ENCODE measurements at regions not wholly inside any gene's neighbourhood (a gene's known extent, or its start where the extent isn't known, plus 50 kb on each side); places are given as distances from the start of the nearest gene placed in this dataset.

- Histone ChIP-seq H3K9me3 (ENCODE audit: control insufficient read depth in 5 of 5, low read length in 5 of 5) (peaks cover 0 to 6% (median 0%) of the 10 kb centered on the region in 5 donors), H3K4me3 (ENCODE audit: low read depth in 1 of 5, low read length in 5 of 5) (no peak overlapping the region)
These were observed 148.1 kb downstream of the PPARGC1A start for GRCh38 chr4:23741681-23742191.

DNA sequence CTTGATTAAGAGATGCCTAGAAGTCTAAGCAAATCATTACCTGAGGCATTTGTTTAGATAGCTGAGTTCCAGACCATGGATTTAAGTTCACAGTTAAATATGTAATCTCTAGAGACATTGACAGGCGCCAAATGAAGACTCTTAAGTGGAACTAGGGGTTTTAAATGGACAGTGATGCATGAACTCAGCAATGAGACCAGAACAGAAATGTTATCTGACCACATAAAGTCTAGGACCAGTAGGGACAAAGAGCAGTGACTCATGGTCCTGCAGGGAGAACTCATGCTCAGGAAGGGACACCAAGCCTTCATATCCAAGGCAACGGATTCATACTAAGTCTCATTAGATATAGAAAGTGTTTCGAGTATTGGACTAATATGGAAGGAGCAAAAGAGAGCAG is 152.3 kb downstream of the PPARGC1A start:
- no peaks in the 10 kb centered on the region for H3K36me3 ChIP-seq (ENCODE audit: control insufficient read depth in 5 of 5, insufficient read depth in 5 of 5, low read length in 5 of 5)
- no peak overlapping the region for H3K27ac ChIP-seq (ENCODE audit: low read depth, low read length)
- no peak overlapping the region for H3K4me3 ChIP-seq (ENCODE audit: low read depth in 1 of 5, low read length in 5 of 5)
- no peaks in the 10 kb centered on the region for H3K9me3 ChIP-seq (ENCODE audit: control insufficient read depth in 5 of 5, low read length in 5 of 5)
- no peak overlapping the region for H3K9ac ChIP-seq (ENCODE audit: low read length in 5 of 5)
- H3K27me3 ChIP-seq (ENCODE audit: control insufficient read depth in 5 of 5, insufficient read depth in 4 of 5, low read length in 5 of 5) = no peaks in the 10 kb centered on the region
- H3K4me1 ChIP-seq (ENCODE audit: control insufficient read depth in 5 of 5, insufficient read depth in 5 of 5, low read length in 5 of 5) = no peaks in the 10 kb centered on the region

More at GRCh38 chr4:23741681-23742191, 148.1 kb downstream of the PPARGC1A start:
- no peaks in the 10 kb centered on the region for H3K27me3 ChIP-seq (ENCODE audit: control insufficient read depth in 5 of 5, insufficient read depth in 4 of 5, low read length in 5 of 5)
- no peak overlapping the region for H3K27ac ChIP-seq (ENCODE audit: low read depth, low read length)
- H3K36me3 ChIP-seq (ENCODE audit: control insufficient read depth in 5 of 5, insufficient read depth in 5 of 5, low read length in 5 of 5) = no peaks in the 10 kb centered on the region
- H3K4me1 ChIP-seq (ENCODE audit: control insufficient read depth in 5 of 5, insufficient read depth in 5 of 5, low read length in 5 of 5) = no peaks in the 10 kb centered on the region
- H3K9ac ChIP-seq (ENCODE audit: low read length in 5 of 5) = no peak overlapping the region

DNA sequence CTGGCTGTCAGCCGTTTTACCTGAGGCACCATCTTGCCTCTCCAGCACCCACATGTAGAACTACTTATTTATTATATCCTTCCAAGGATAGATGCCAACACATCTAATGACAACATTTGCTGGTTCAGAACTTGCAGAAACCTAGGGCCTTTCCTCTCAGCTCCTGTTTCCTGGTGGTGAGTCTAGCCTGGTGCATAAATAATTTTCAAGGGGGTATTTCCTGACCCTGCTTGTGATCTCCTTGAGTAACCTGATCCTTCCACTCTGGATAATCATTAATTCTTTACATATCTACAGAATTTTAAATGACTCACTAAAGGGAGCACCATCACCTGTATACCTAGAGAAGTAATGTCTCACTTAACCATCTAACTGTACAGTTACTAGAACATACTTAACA is 153.4 kb downstream of the PPARGC1A start:
- Histone ChIP-seq H3K4me3 (ENCODE audit: low read depth in 1 of 5, low read length in 5 of 5) (no peak overlapping the region), H3K4me1 (ENCODE audit: control insufficient read depth in 5 of 5, insufficient read depth in 5 of 5, low read length in 5 of 5) (no peaks in the 10 kb centered on the region), H3K36me3 (ENCODE audit: control insufficient read depth in 5 of 5, insufficient read depth in 5 of 5, low read length in 5 of 5) (no peaks in the 10 kb centered on the region), H3K9ac (ENCODE audit: low read length in 5 of 5) (no peak overlapping the region), H3K27ac (ENCODE audit: low read depth, low read length) (no peak overlapping the region), H3K27me3 (ENCODE audit: control insufficient read depth in 5 of 5, insufficient read depth in 4 of 5, low read length in 5 of 5) (no peaks in the 10 kb centered on the region), H3K9me3 (ENCODE audit: control insufficient read depth in 5 of 5, low read length in 5 of 5) (no peaks in the 10 kb centered on the region)

- Histone ChIP-seq H3K27ac (ENCODE audit: low read depth, low read length) (no peak overlapping the region), H3K9me3 (ENCODE audit: control insufficient read depth in 5 of 5, low read length in 5 of 5) (no peaks in the 10 kb centered on the region), H3K36me3 (ENCODE audit: control insufficient read depth in 5 of 5, insufficient read depth in 5 of 5, low read length in 5 of 5) (no peaks in the 10 kb centered on the region)
These were observed 155.8 kb downstream of the PPARGC1A start for GRCh38 chr4:23734000-23734399.

GRCh38 chr4:23733476-23733875 is 156.4 kb downstream of the PPARGC1A start:
- Histone ChIP-seq H3K9ac (ENCODE audit: low read length in 5 of 5) (no peak overlapping the region), H3K9me3 (ENCODE audit: control insufficient read depth in 5 of 5, low read length in 5 of 5) (no peaks in the 10 kb centered on the region), H3K27ac (ENCODE audit: low read depth, low read length) (no peak overlapping the region), H3K27me3 (ENCODE audit: control insufficient read depth in 5 of 5, insufficient read depth in 4 of 5, low read length in 5 of 5) (no peaks in the 10 kb centered on the region), H3K4me3 (ENCODE audit: low read depth in 1 of 5, low read length in 5 of 5) (no peak overlapping the region), H3K36me3 (ENCODE audit: control insufficient read depth in 5 of 5, insufficient read depth in 5 of 5, low read length in 5 of 5) (no peaks in the 10 kb centered on the region), H3K4me1 (ENCODE audit: control insufficient read depth in 5 of 5, insufficient read depth in 5 of 5, low read length in 5 of 5) (no peaks in the 10 kb centered on the region)

More at GRCh38 chr4:23734000-23734399, 155.8 kb downstream of the PPARGC1A start:
- Histone ChIP-seq H3K9ac (ENCODE audit: low read length in 5 of 5) (no peak overlapping the region), H3K4me1 (ENCODE audit: control insufficient read depth in 5 of 5, insufficient read depth in 5 of 5, low read length in 5 of 5) (no peaks in the 10 kb centered on the region), H3K27me3 (ENCODE audit: control insufficient read depth in 5 of 5, insufficient read depth in 4 of 5, low read length in 5 of 5) (no peaks in the 10 kb centered on the region), H3K4me3 (ENCODE audit: low read depth in 1 of 5, low read length in 5 of 5) (no peak overlapping the region)

GRCh38 chr4:23730998-23731397 is 158.8 kb downstream of the PPARGC1A start:
- Histone ChIP-seq H3K27ac (ENCODE audit: low read depth, low read length) (no peak overlapping the region), H3K27me3 (ENCODE audit: control insufficient read depth in 5 of 5, insufficient read depth in 4 of 5, low read length in 5 of 5) (no peaks in the 10 kb centered on the region), H3K36me3 (ENCODE audit: control insufficient read depth in 5 of 5, insufficient read depth in 5 of 5, low read length in 5 of 5) (no peaks in the 10 kb centered on the region), H3K4me3 (ENCODE audit: low read depth in 1 of 5, low read length in 5 of 5) (no peak overlapping the region), H3K9ac (ENCODE audit: low read length in 5 of 5) (no peak overlapping the region), H3K9me3 (ENCODE audit: control insufficient read depth in 5 of 5, low read length in 5 of 5) (no peaks in the 10 kb centered on the region), H3K4me1 (ENCODE audit: control insufficient read depth in 5 of 5, insufficient read depth in 5 of 5, low read length in 5 of 5) (no peaks in the 10 kb centered on the region)

- Histone ChIP-seq H3K9me3 (ENCODE audit: control insufficient read depth in 5 of 5, low read length in 5 of 5) (no peaks in the 10 kb centered on the region), H3K9ac (ENCODE audit: low read length in 5 of 5) (no peak overlapping the region), H3K27me3 (ENCODE audit: control insufficient read depth in 5 of 5, insufficient read depth in 4 of 5, low read length in 5 of 5) (no peaks in the 10 kb centered on the region), H3K27ac (ENCODE audit: low read depth, low read length) (no peak overlapping the region), H3K36me3 (ENCODE audit: control insufficient read depth in 5 of 5, insufficient read depth in 5 of 5, low read length in 5 of 5) (no peaks in the 10 kb centered on the region), H3K4me1 (ENCODE audit: control insufficient read depth in 5 of 5, insufficient read depth in 5 of 5, low read length in 5 of 5) (no peaks in the 10 kb centered on the region), H3K4me3 (ENCODE audit: low read depth in 1 of 5, low read length in 5 of 5) (no peak overlapping the region)
These were observed 160.9 kb downstream of the PPARGC1A start for GRCh38 chr4:23728971-23729370.

DNA sequence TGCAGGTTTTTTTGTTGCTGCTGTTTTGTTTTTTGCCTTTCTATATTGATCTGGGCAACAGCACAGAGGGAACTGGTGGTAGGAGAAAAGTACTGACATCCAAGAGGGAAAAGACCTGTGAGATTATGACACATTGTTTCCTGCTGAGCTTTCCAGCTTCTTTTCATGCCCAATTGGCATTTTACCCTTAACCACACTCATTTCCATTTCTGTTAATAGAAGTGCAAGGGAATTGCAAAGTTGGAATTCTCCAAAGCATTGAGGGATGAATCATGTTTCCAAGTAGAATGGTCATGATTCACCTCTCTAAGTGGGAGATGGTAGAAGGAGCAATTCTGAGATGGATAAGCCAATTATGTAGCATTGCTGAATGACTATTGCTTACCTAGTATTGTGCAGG is 161.5 kb downstream of the PPARGC1A start:
- no peak overlapping the region for H3K27ac ChIP-seq (ENCODE audit: low read depth, low read length)
- no peak overlapping the region for H3K9ac ChIP-seq (ENCODE audit: low read length in 5 of 5)
- H3K9me3 ChIP-seq (ENCODE audit: control insufficient read depth in 5 of 5, low read length in 5 of 5) = no peaks in the 10 kb centered on the region
- no peaks in the 10 kb centered on the region for H3K27me3 ChIP-seq (ENCODE audit: control insufficient read depth in 5 of 5, insufficient read depth in 4 of 5, low read length in 5 of 5)
- H3K4me3 ChIP-seq (ENCODE audit: low read depth in 1 of 5, low read length in 5 of 5) = no peak overlapping the region
- H3K4me1 ChIP-seq (ENCODE audit: control insufficient read depth in 5 of 5, insufficient read depth in 5 of 5, low read length in 5 of 5) = no peaks in the 10 kb centered on the region
- no peaks in the 10 kb centered on the region for H3K36me3 ChIP-seq (ENCODE audit: control insufficient read depth in 5 of 5, insufficient read depth in 5 of 5, low read length in 5 of 5)

DNA sequence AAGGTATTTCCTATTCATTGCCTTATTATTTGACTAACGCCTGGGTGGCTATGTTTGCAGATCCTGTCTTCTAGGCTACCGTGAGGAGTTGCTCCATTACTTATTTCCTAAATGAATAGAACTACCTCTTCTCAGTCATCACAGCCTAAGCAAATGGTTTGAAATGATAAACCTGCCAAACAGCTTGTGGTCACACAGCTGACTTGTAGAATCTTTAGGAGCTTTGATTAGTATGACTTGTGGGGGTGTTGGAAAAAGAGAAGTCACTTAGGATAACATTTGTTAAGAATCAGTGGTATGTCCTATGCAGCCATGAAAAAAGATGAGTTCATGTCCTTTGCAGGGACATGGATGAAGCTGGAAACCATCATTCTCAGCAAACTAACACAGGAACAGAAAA is 169.3 kb downstream of the PPARGC1A start:
- Histone ChIP-seq H3K36me3 (ENCODE audit: control insufficient read depth in 5 of 5, insufficient read depth in 5 of 5, low read length in 5 of 5) (no peaks in the 10 kb centered on the region), H3K27ac (ENCODE audit: low read depth, low read length) (no peak overlapping the region), H3K4me1 (ENCODE audit: control insufficient read depth in 5 of 5, insufficient read depth in 5 of 5, low read length in 5 of 5) (no peaks in the 10 kb centered on the region), H3K4me3 (ENCODE audit: low read depth in 1 of 5, low read length in 5 of 5) (no peak overlapping the region), H3K9me3 (ENCODE audit: control insufficient read depth in 5 of 5, low read length in 5 of 5) (no peaks in the 10 kb centered on the region), H3K27me3 (ENCODE audit: control insufficient read depth in 5 of 5, insufficient read depth in 4 of 5, low read length in 5 of 5) (no peaks in the 10 kb centered on the region), H3K9ac (ENCODE audit: low read length in 5 of 5) (no peak overlapping the region)

GRCh38 chr4:23718435-23718834 is 171.4 kb downstream of the PPARGC1A start:
- Histone ChIP-seq H3K27me3 (ENCODE audit: control insufficient read depth in 5 of 5, insufficient read depth in 4 of 5, low read length in 5 of 5) (no peaks in the 10 kb centered on the region), H3K4me1 (ENCODE audit: control insufficient read depth in 5 of 5, insufficient read depth in 5 of 5, low read length in 5 of 5) (no peaks in the 10 kb centered on the region), H3K27ac (ENCODE audit: low read depth, low read length) (no peak overlapping the region), H3K36me3 (ENCODE audit: control insufficient read depth in 5 of 5, insufficient read depth in 5 of 5, low read length in 5 of 5) (no peaks in the 10 kb centered on the region), H3K9me3 (ENCODE audit: control insufficient read depth in 5 of 5, low read length in 5 of 5) (no peaks in the 10 kb centered on the region), H3K9ac (ENCODE audit: low read length in 5 of 5) (no peak overlapping the region), H3K4me3 (ENCODE audit: low read depth in 1 of 5, low read length in 5 of 5) (no peak overlapping the region)
